Fibroblast of lung (primary cell): ENCODE measurements at regions not wholly inside any gene's neighbourhood (a gene's known extent, or its start where the extent isn't known, plus 50 kb on each side); places are given as distances from the start of the nearest gene placed in this dataset.

Experiments
- DNase-seq, 2 donors: peaks; one replicate each; pipeline versions ENCODE4 v3.0.0 to v3.0.0-alpha.2; 2010; ENCODE audit warnings: low read depth in 2 of 2
- H2AFZ ChIP-seq: 2 replicates; pipeline ENCODE4 v1.5.1; 2012; ENCODE audit warnings: low read length, control low read depth, inconsistent platforms
- H3K27ac ChIP-seq: 2 replicates; pipeline ENCODE4 v1.5.1; 2011; ENCODE audit warnings: low read length, control low read depth; ENCODE audit not compliant: insufficient read depth
- H3K27me3 ChIP-seq: 2 replicates; pipeline ENCODE4 v1.5.1; 2011; ENCODE audit warnings: mild to moderate bottlenecking, low read length; ENCODE audit not compliant: control insufficient read depth, insufficient read depth
- H3K36me3 ChIP-seq: 2 replicates; pipeline ENCODE4 v1.5.1; 2011; ENCODE audit warnings: low read length; ENCODE audit not compliant: control insufficient read depth, insufficient read depth
- H3K4me1 ChIP-seq: 2 replicates; pipeline ENCODE4 v1.5.1; 2011; ENCODE audit warnings: low read length; ENCODE audit not compliant: control insufficient read depth, insufficient read depth; ENCODE audit errors: extremely low read depth
- H3K4me2 ChIP-seq: 2 replicates; pipeline ENCODE4 v1.5.1; 2011; ENCODE audit warnings: low read length, control low read depth; ENCODE audit not compliant: insufficient read depth; ENCODE audit errors: extremely low read depth
- H3K4me3 ChIP-seq, 4 experiments: fragments of 200-600 bp in 1 of 4; sonication (generic) in 1 of 4; replicated peaks in 1 of 4; 2 replicates each; pipeline ENCODE4 v1.5.1; 2011 to 2016; ENCODE audit warnings: low read length in 4 of 4, low read depth in 3 of 4, mild to moderate bottlenecking in 3 of 4, control low read depth in 2 of 4, inconsistent platforms in 1 of 4, mixed read lengths in 1 of 4; ENCODE audit not compliant: insufficient read depth in 1 of 4; ENCODE audit errors: control extremely low read depth in 1 of 4
- H3K79me2 ChIP-seq: 2 replicates; pipeline ENCODE4 v1.5.1; 2012; ENCODE audit warnings: mild to moderate bottlenecking, low read length, inconsistent platforms; ENCODE audit not compliant: control insufficient read depth, insufficient read depth
- H3K9ac ChIP-seq: 2 replicates; pipeline ENCODE4 v1.5.1; 2011; ENCODE audit warnings: mild to moderate bottlenecking, low read length, control low read depth; ENCODE audit not compliant: insufficient read depth
- H3K9me3 ChIP-seq: 2 replicates; pipeline ENCODE4 v1.5.1; 2012; ENCODE audit warnings: low read depth, low read length; ENCODE audit not compliant: control insufficient read depth, insufficient read depth
- H4K20me1 ChIP-seq: 2 replicates; pipeline ENCODE4 v1.5.1; 2011; ENCODE audit warnings: low read length; ENCODE audit not compliant: control insufficient read depth, insufficient read depth; ENCODE audit errors: extremely low read depth
- CTCF ChIP-seq, 2 donors: IDR thresholded peaks in 1 of 2; conservative IDR thresholded peaks in 1 of 2; 1 replicate in 1 of 2; 2 replicates in 1 of 2; pipeline ENCODE4 v1.5.1; 2011 to 2012; ENCODE audit warnings: low read length in 2 of 2, control low read depth in 1 of 2, inconsistent platforms in 1 of 2, low read depth in 1 of 2, mild to moderate bottlenecking in 1 of 2
- EZH2 ChIP-seq: IDR thresholded peaks from 2 replicates; pipeline ENCODE4 v1.5.1; 2012; ENCODE audit warnings: low read length, control low read depth, mild to moderate bottlenecking; ENCODE audit errors: missing control alignments

GRCh38 chrX:148426467-148426866, 74.0 kb upstream of the AFF2 start:
- no peak for TF ChIP-seq EZH2
- no peak for TF ChIP-seq CTCF (conservative IDR thresholded peaks at IDR 0.05 in 1 of 2, IDR thresholded peaks at IDR 0.05 in 1 of 2; ENCODE audit: low read depth in 1 of 2, low read length in 2 of 2)
- Histone ChIP-seq H3K9ac (no peak overlapping the region), H4K20me1 (no peaks in the 10 kb centered on the region), H3K4me2 (no peak overlapping the region), H3K4me1 (no peaks in the 10 kb centered on the region), H3K4me3 (no peak overlapping the region), H3K27me3 (no peaks in the 10 kb centered on the region), H3K36me3 (no peaks in the 10 kb centered on the region), H2AFZ (no peak overlapping the region), H3K79me2 (no peaks in the 10 kb centered on the region), H3K27ac (no peak overlapping the region), H3K9me3 (no peaks in the 10 kb centered on the region)
- DNase-seq: no peak

GRCh38 chrX:148441387-148441786, 59.0 kb upstream of the AFF2 start:
- DNase-seq: no peak
- Histone ChIP-seq H3K27me3 (no peaks in the 10 kb centered on the region), H2AFZ (no peak overlapping the region), H3K4me2 (no peak overlapping the region), H3K9me3 (no peaks in the 10 kb centered on the region), H3K36me3 (no peaks in the 10 kb centered on the region), H3K9ac (no peak overlapping the region), H3K4me1 (no peaks in the 10 kb centered on the region), H4K20me1 (no peaks in the 10 kb centered on the region), H3K27ac (no peak overlapping the region), H3K4me3 (no peak overlapping the region), H3K79me2 (no peaks in the 10 kb centered on the region)
- TF ChIP-seq CTCF (conservative IDR thresholded peaks at IDR 0.05 in 1 of 2, IDR thresholded peaks at IDR 0.05 in 1 of 2; ENCODE audit: low read depth in 1 of 2, low read length in 2 of 2) (no peak), EZH2 (no peak)

GRCh38 chrX:148443216-148443615, 57.2 kb upstream of the AFF2 start:
- no peak overlapping the region for H3K4me3 ChIP-seq
- no peaks in the 10 kb centered on the region for H3K27me3 ChIP-seq
- H3K36me3 ChIP-seq: no peaks in the 10 kb centered on the region
- no peaks in the 10 kb centered on the region for H3K79me2 ChIP-seq
- H3K9me3 ChIP-seq: no peaks in the 10 kb centered on the region
- TF ChIP-seq CTCF (conservative IDR thresholded peaks at IDR 0.05 in 1 of 2, IDR thresholded peaks at IDR 0.05 in 1 of 2; ENCODE audit: low read depth in 1 of 2, low read length in 2 of 2): no peak
- no peak for TF ChIP-seq EZH2
- no peaks in the 10 kb centered on the region for H4K20me1 ChIP-seq
- no peak for DNase-seq
- H2AFZ ChIP-seq: no peak overlapping the region
- no peaks in the 10 kb centered on the region for H3K4me1 ChIP-seq
- no peak overlapping the region for H3K9ac ChIP-seq
- H3K27ac ChIP-seq: no peak overlapping the region
- no peak overlapping the region for H3K4me2 ChIP-seq
